Trophoblast cell (in vitro differentiated cells and primary cell): ENCODE measurements at regions not wholly inside any gene's neighbourhood (a gene's known extent, or its start where the extent isn't known, plus 50 kb on each side); places are given as distances from the start of the nearest gene placed in this dataset.

Source experiments
- DNase-seq, 2 donors: peaks; one replicate each; pipeline ENCODE4 v3.0.0-alpha.2; 2016
- H2AFZ ChIP-seq: 2 replicates; pipeline ENCODE4 v1.6.1; 2013; ENCODE audit warnings: low read length, moderate library complexity, mild to moderate bottlenecking; ENCODE audit not compliant: insufficient read depth, poor library complexity
- H2AK5ac ChIP-seq: 2 replicates; pipeline ENCODE4 v1.6.1; 2013; ENCODE audit warnings: mild to moderate bottlenecking, low read length
- H2BK120ac ChIP-seq: 2 replicates; pipeline ENCODE4 v1.6.1; 2013; ENCODE audit warnings: low read length, mild to moderate bottlenecking, moderate library complexity; ENCODE audit not compliant: insufficient read depth, poor library complexity
- H2BK12ac ChIP-seq: 2 replicates; pipeline ENCODE4 v1.6.1; 2013; ENCODE audit warnings: mild to moderate bottlenecking, low read length, moderate library complexity
- H2BK5ac ChIP-seq: 2 replicates; pipeline ENCODE4 v1.6.1; 2013; ENCODE audit warnings: low read length, low read depth, moderate library complexity, mild to moderate bottlenecking; ENCODE audit not compliant: poor library complexity
- H3K14ac ChIP-seq: 2 replicates; pipeline ENCODE4 v1.6.1; 2013; ENCODE audit warnings: mild to moderate bottlenecking, low read length
- H3K18ac ChIP-seq: 2 replicates; pipeline ENCODE4 v1.6.1; 2013; ENCODE audit warnings: mild to moderate bottlenecking, low read length
- H3K23ac ChIP-seq: 2 replicates; pipeline ENCODE4 v1.6.1; 2013; ENCODE audit warnings: low read length
- H3K27ac ChIP-seq: 2 replicates; pipeline ENCODE4 v1.5.1; 2013; ENCODE audit warnings: low read depth, mild to moderate bottlenecking, inconsistent platforms, low read length, moderate library complexity
- H3K27me3 ChIP-seq: 2 replicates; pipeline ENCODE4 v1.6.1; 2013; ENCODE audit warnings: inconsistent platforms, mild to moderate bottlenecking, low read length, moderate library complexity; ENCODE audit not compliant: insufficient read depth
- H3K36me3 ChIP-seq, 2 experiments: 1 replicate in 1 of 2; 2 replicates in 1 of 2; pipeline ENCODE4 v1.6.1; 2013; ENCODE audit warnings: low read length in 2 of 2, mild to moderate bottlenecking in 2 of 2, moderate library complexity in 1 of 2; ENCODE audit not compliant: insufficient read depth in 2 of 2, control insufficient read depth in 1 of 2
- H3K4ac ChIP-seq: 2 replicates; pipeline ENCODE4 v1.6.1; 2013; ENCODE audit warnings: low read depth, mild to moderate bottlenecking, low read length, moderate library complexity
- H3K4me1 ChIP-seq, 2 experiments: 1 replicate in 1 of 2; 2 replicates in 1 of 2; pipeline ENCODE4 v1.6.1; 2013; ENCODE audit warnings: low read length in 2 of 2, mild to moderate bottlenecking in 2 of 2, moderate library complexity in 1 of 2; ENCODE audit not compliant: insufficient read depth in 2 of 2, control insufficient read depth in 1 of 2
- H3K4me2 ChIP-seq: 2 replicates; pipeline ENCODE4 v1.6.1; 2013; ENCODE audit warnings: inconsistent platforms, mild to moderate bottlenecking, low read length, moderate library complexity
- H3K4me3 ChIP-seq: 2 replicates; pipeline ENCODE4 v1.5.1; 2013; ENCODE audit warnings: mild to moderate bottlenecking, low read depth, low read length, inconsistent platforms
- H3K79me1 ChIP-seq: one replicate; pipeline ENCODE4 v1.6.1; 2013; ENCODE audit warnings: low read length
- H3K79me2 ChIP-seq: 2 replicates; pipeline ENCODE4 v1.6.1; 2013; ENCODE audit warnings: low read length, mild to moderate bottlenecking; ENCODE audit not compliant: control insufficient read depth, insufficient read depth, poor library complexity
- H3K9ac ChIP-seq: 2 replicates; pipeline ENCODE4 v1.6.1; 2013; ENCODE audit warnings: mild to moderate bottlenecking, low read length
- H3K9me3 ChIP-seq: 2 replicates; pipeline ENCODE4 v1.6.1; 2013; ENCODE audit warnings: low read depth, mild to moderate bottlenecking, control low read depth, inconsistent platforms, low read length; ENCODE audit not compliant: insufficient read depth
- H4K12ac ChIP-seq: 2 replicates; pipeline ENCODE4 v1.6.1; 2013; ENCODE audit warnings: low read depth, mild to moderate bottlenecking, low read length, moderate library complexity
- H4K8ac ChIP-seq: 2 replicates; pipeline ENCODE4 v1.6.1; 2013; ENCODE audit warnings: low read depth, mild to moderate bottlenecking, low read length, moderate library complexity
- H4K91ac ChIP-seq: one replicate; pipeline ENCODE4 v1.6.1; 2013; ENCODE audit warnings: low read depth, mild to moderate bottlenecking, low read length, moderate library complexity
- WGBS: extraction: QIAGEN DNeasy Blood & Tissue Kit; methylation state at CpG from one replicate; pipeline ENCODE4 v1.1.7; 2013; ENCODE audit warnings: missing lambda C conversion rate; ENCODE audit not compliant: insufficient read length, insufficient coverage; ENCODE audit errors: extremely low coverage; 5-methylcytosine and 5-hydroxymethylcytosine counted together

- no peaks in the 10 kb centered on the region for H3K36me3 ChIP-seq
- no peak overlapping the region for H3K18ac ChIP-seq
- no peak overlapping the region for H2BK12ac ChIP-seq
- no peak overlapping the region for H3K14ac ChIP-seq
- H2BK5ac ChIP-seq: no peak overlapping the region
- no peak overlapping the region for H3K9ac ChIP-seq
- H3K4me3 ChIP-seq: no peak overlapping the region
- no peak overlapping the region for H2BK120ac ChIP-seq
- no peaks in the 10 kb centered on the region for H3K9me3 ChIP-seq
- H3K4me1 ChIP-seq: no peaks in the 10 kb centered on the region
- no peak overlapping the region for H4K8ac ChIP-seq
- no peak overlapping the region for H2AFZ ChIP-seq
- no peak overlapping the region for H2AK5ac ChIP-seq
- no peak overlapping the region for H3K4ac ChIP-seq
- no peaks in the 10 kb centered on the region for H3K79me2 ChIP-seq
- no peak overlapping the region for H3K4me2 ChIP-seq
- no peak for DNase-seq
- H3K27ac ChIP-seq: no peak overlapping the region
- H4K12ac ChIP-seq: no peak overlapping the region
- no peak overlapping the region for H4K91ac ChIP-seq
- H3K23ac ChIP-seq: no peak overlapping the region
- no peaks in the 10 kb centered on the region for H3K27me3 ChIP-seq
- no CpG with 5 or more reads among the region's 11 CpGs for WGBS
- no peaks in the 10 kb centered on the region for H3K79me1 ChIP-seq
These were observed 146.9 kb upstream of the AKR1E2 start for GRCh38 chr10:4678951-4679671.

DNA sequence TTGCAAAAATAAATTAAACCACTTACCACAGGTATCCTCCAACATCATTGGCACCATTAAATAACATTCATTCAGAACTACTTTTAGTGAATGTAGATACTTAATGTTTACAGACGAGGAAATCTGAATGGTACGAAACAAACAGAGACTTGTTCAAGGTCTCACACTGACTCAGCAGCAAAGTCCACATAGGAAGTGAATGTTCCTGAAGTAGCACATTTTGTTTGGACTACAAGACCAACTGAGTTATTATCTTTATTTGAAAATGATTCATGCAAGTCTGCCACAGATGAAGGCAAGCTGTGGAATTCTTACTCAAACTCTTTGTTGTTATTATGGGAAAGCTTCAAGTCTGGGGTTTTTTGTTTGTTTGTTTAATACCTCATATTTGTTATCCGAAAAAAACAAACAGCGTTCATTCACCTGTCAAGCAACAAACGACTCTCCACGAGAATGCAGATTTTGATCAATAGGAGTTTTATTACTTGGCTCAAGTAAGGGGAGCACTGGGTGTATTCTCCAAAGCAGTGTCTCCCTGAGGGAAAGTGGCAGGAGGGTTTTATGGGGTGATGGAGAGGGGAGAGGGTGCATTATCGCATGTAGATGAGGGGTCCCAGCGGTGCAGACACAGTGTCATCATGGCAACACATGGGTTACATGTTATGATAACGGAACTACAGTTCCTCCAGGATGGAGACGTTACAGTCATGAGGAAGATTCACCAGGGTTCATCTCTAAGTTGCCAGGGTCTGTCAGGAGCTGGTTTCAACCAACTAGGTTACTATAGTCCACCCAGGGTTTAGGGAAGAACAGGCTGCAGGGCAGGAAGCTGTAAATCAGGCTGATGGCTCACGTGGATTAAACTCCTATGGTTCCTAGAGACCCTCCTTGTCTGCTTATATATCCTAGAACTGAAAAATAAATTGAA is 147.7 kb upstream of the AKR1E2 start:
- Histone ChIP-seq H2AK5ac (no peak overlapping the region), H3K4me3 (no peak overlapping the region), H2BK12ac (no peak overlapping the region), H3K27me3 (no peaks in the 10 kb centered on the region), H2BK5ac (no peak overlapping the region), H3K79me2 (no peaks in the 10 kb centered on the region), H3K4me2 (no peak overlapping the region), H3K9me3 (no peaks in the 10 kb centered on the region), H4K12ac (no peak overlapping the region), H3K9ac (no peak overlapping the region), H3K27ac (no peak overlapping the region), H3K14ac (no peak overlapping the region), H4K8ac (no peak overlapping the region), H2BK120ac (no peak overlapping the region), H2AFZ (no peak overlapping the region), H3K4me1 (no peaks in the 10 kb centered on the region), H3K4ac (no peak overlapping the region), H3K18ac (no peak overlapping the region), H4K91ac (no peak overlapping the region), H3K23ac (no peak overlapping the region), H3K36me3 (no peaks in the 10 kb centered on the region), H3K79me1 (peaks cover 2% of the 10 kb centered on the region)
- WGBS: no CpG with 5 or more reads among the region's 11 CpGs
- no peak for DNase-seq

DNA sequence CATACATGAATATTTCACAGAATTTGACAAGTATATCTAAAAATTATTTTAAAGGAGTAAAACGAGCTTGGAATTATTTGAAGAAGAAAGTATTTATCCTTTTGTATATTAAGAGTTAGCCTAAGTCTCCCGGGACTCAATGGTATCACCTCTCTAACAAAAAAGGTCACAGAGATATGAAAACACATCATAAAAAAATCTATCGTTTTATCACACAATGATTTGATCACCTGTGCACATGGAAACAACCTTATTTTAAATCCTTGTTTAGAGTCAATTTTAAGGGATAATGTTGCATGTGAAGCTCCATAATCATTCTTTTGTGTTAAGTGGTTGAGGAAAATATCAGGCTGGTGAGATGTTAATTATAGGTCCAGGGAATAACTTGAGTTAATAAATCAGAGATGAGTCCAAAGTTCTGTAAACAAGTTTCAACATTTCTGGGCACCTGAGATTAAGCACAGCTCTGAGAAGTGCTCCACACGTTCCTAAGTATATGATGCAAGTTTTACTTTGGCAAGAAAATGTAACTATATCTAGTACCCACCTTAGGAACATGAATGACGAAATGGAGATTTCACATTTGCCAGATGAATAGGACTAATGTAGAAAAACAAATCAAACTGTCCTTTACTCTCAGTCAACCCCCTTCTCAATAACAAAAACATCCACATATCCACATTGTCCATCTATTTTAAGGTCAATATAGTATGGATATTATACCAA is 148.5 kb upstream of the AKR1E2 start:
- H2AFZ ChIP-seq: no peak overlapping the region
- H3K79me1 ChIP-seq: peaks cover 2% of the 10 kb centered on the region
- H3K4ac ChIP-seq: no peak overlapping the region
- no peak overlapping the region for H4K8ac ChIP-seq
- H2BK5ac ChIP-seq: no peak overlapping the region
- H2BK12ac ChIP-seq: no peak overlapping the region
- no peak overlapping the region for H3K4me2 ChIP-seq
- H3K36me3 ChIP-seq: no peaks in the 10 kb centered on the region
- H3K9me3 ChIP-seq: no peaks in the 10 kb centered on the region
- H3K18ac ChIP-seq: no peak overlapping the region
- no peak overlapping the region for H3K9ac ChIP-seq
- H4K91ac ChIP-seq: no peak overlapping the region
- no peak overlapping the region for H3K23ac ChIP-seq
- H4K12ac ChIP-seq: no peak overlapping the region
- no peak overlapping the region for H3K14ac ChIP-seq
- DNase-seq: peak in 1 of 2 donors; percentile 49
- H3K4me1 ChIP-seq: no peaks in the 10 kb centered on the region
- no CpG with 5 or more reads among the region's 5 CpGs for WGBS
- H3K4me3 ChIP-seq: no peak overlapping the region
- H2BK120ac ChIP-seq: no peak overlapping the region
- no peaks in the 10 kb centered on the region for H3K27me3 ChIP-seq
- H2AK5ac ChIP-seq: no peak overlapping the region
- H3K79me2 ChIP-seq: no peaks in the 10 kb centered on the region
- H3K27ac ChIP-seq: no peak overlapping the region

GRCh38 chr10:4676566-4676965 is 149.4 kb upstream of the AKR1E2 start:
- Histone ChIP-seq H3K14ac (no peak overlapping the region), H3K79me1 (peaks cover 7% of the 10 kb centered on the region), H2BK12ac (peak overlapping the region; percentile 92), H3K23ac (no peak overlapping the region), H3K79me2 (no peaks in the 10 kb centered on the region), H3K18ac (no peak overlapping the region), H2AK5ac (no peak overlapping the region), H4K8ac (no peak overlapping the region), H3K4me3 (no peak overlapping the region), H3K4ac (no peak overlapping the region), H2BK5ac (no peak overlapping the region), H3K4me1 (peaks cover 2 to 3% of the 10 kb centered on the region in 2 experiments), H2BK120ac (no peak overlapping the region), H4K12ac (no peak overlapping the region), H3K36me3 (no peaks in the 10 kb centered on the region), H3K9ac (no peak overlapping the region), H3K27me3 (no peaks in the 10 kb centered on the region), H3K27ac (no peak overlapping the region), H2AFZ (no peak overlapping the region), H3K4me2 (no peak overlapping the region), H3K9me3 (no peaks in the 10 kb centered on the region), H4K91ac (no peak overlapping the region)
- DNase-seq: no peak
- no CpG with 5 or more reads among the region's 3 CpGs for WGBS
